ENCODE measurements at regions not wholly inside any gene's neighbourhood (a gene's known extent, or its start where the extent isn't known, plus 50 kb on each side); places are given as distances from the start of the nearest gene placed in this dataset.

GRCh38 chr13:48790966-48791365, 137.2 kb downstream of the CYSLTR2 start:
- Histone ChIP-seq H3K4me2 (ENCODE audit: low read depth, low read length) (no peak overlapping the region), H2AFZ (ENCODE audit: low read length) (no peak overlapping the region), H3K9me3 (ENCODE audit: low read length) (no peaks in the 10 kb centered on the region), H3K4me1 (ENCODE audit: insufficient read depth, low read length) (no peaks in the 10 kb centered on the region), H3K79me2 (ENCODE audit: insufficient read depth, low read length) (no peaks in the 10 kb centered on the region), H3K4me3 (replicated peaks in 1 of 3; ENCODE audit: insufficient read depth in 1 of 3, low read depth in 2 of 3, low read length in 3 of 3) (no peak overlapping the region), H4K20me1 (ENCODE audit: insufficient read depth, low read length) (no peaks in the 10 kb centered on the region), H3K9ac (ENCODE audit: insufficient read depth, low read depth, low read length) (no peak overlapping the region), H3K36me3 (replicated peaks in 1 of 2; ENCODE audit: control insufficient read depth in 1 of 2, insufficient read depth in 2 of 2, low read length in 2 of 2) (no peaks in the 10 kb centered on the region), H3K27ac (ENCODE audit: extremely low read length, insufficient read depth, low read length) (no peak overlapping the region), H3K27me3 (ENCODE audit: control insufficient read depth in 1 of 2, insufficient read depth in 2 of 2, low read length in 2 of 2) (peaks cover 0 to 4% of the 10 kb centered on the region in 2 experiments; a peak in 1 of 5 replicates)
- no peak for ATAC-seq
- 45% methylated on average over 1 of the region's 1 CpG for WGBS (ENCODE audit: low lambda C conversion rate)
- ChIA-PET POLR2A (no interaction called here), CTCF (ENCODE audit: low intra/inter-chr PET ratio, low total read pairs) (no interaction called here)
- FAIRE-seq, result no peak
- in situ Hi-C loops (cut with HindIII; ENCODE audit: extremely low pct_ligation_motif_present, low pct_unique_long_range_greater_than_20kb) (no loop called here), intact Hi-C loops (cut with micrococcal nuclease; ENCODE audit: unreplicated experiment) (no loop called here)
- no TSS peak for BruUV-seq (replicated peaks)
- no peak for DNase-seq (ENCODE audit: low spot score)
- TF ChIP-seq, protein P1, sequence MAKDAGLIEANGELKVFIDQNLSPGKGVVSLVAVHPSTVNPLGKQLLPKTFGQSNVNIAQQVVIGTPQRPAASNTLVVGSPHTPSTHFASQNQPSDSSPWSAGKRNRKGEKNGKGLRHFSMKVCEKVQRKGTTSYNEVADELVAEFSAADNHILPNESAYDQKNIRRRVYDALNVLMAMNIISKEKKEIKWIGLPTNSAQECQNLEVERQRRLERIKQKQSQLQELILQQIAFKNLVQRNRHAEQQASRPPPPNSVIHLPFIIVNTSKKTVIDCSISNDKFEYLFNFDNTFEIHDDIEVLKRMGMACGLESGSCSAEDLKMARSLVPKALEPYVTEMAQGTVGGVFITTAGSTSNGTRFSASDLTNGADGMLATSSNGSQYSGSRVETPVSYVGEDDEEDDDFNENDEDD (CRISPR knock-in tag; IDR thresholded peaks at IDR 0.05; ENCODE audit: borderline replicate concordance), result no peak
- TF ChIP-seq HMGA1 (CRISPR knock-in tag; conservative IDR thresholded peaks at IDR 0.05) (no peak), ZNF367 (CRISPR knock-in tag; IDR thresholded peaks at IDR 0.05; ENCODE audit: borderline replicate concordance) (no peak), NFKBIZ (CRISPR knock-in tag; IDR thresholded peaks at IDR 0.05) (no peak), E2F2 (CRISPR knock-in tag; IDR thresholded peaks at IDR 0.05; ENCODE audit: borderline replicate concordance) (no peak), MAZ (IDR thresholded peaks at IDR 0.05; ENCODE audit: borderline replicate concordance, low read depth, low read length) (no peak), MAZ (CRISPR knock-in tag; IDR thresholded peaks at IDR 0.05; ENCODE audit: low read depth) (no peak), ZNF234 (CRISPR knock-in tag; conservative IDR thresholded peaks at IDR 0.05) (no peak), AGO1 (IDR thresholded peaks at IDR 0.05; ENCODE audit: low read depth, low read length, poor library complexity, severe bottlenecking) (no peak), SKIL (CRISPR knock-in tag; IDR thresholded peaks at IDR 0.05; ENCODE audit: borderline replicate concordance) (no peak), NR1H2 (CRISPR knock-in tag; IDR thresholded peaks at IDR 0.05; ENCODE audit: borderline replicate concordance, low read depth) (no peak), THYN1 (CRISPR knock-in tag; IDR thresholded peaks at IDR 0.05; ENCODE audit: borderline replicate concordance, low read depth) (no peak), ZC3H13 (CRISPR knock-in tag; IDR thresholded peaks at IDR 0.05) (no peak), NR0B2 (CRISPR knock-in tag; IDR thresholded peaks at IDR 0.05) (no peak), CREB3 (CRISPR knock-in tag; IDR thresholded peaks at IDR 0.05) (no peak), RARG (CRISPR knock-in tag; IDR thresholded peaks at IDR 0.05; ENCODE audit: low read depth) (no peak)
- TF ChIP-seq, protein P2, sequence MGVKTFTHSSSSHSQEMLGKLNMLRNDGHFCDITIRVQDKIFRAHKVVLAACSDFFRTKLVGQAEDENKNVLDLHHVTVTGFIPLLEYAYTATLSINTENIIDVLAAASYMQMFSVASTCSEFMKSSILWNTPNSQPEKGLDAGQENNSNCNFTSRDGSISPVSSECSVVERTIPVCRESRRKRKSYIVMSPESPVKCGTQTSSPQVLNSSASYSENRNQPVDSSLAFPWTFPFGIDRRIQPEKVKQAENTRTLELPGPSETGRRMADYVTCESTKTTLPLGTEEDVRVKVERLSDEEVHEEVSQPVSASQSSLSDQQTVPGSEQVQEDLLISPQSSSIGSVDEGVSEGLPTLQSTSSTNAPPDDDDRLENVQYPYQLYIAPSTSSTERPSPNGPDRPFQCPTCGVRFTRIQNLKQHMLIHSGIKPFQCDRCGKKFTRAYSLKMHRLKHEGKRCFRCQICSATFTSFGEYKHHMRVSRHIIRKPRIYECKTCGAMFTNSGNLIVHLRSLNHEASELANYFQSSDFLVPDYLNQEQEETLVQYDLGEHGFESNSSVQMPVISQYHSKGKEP (CRISPR knock-in tag; IDR thresholded peaks at IDR 0.05), result no peak

Measured in HepG2 (cell line).